ENCODE measurements at regions not wholly inside any gene's neighbourhood (a gene's known extent, or its start where the extent isn't known, plus 50 kb on each side); places are given as distances from the start of the nearest gene placed in this dataset.

DNA sequence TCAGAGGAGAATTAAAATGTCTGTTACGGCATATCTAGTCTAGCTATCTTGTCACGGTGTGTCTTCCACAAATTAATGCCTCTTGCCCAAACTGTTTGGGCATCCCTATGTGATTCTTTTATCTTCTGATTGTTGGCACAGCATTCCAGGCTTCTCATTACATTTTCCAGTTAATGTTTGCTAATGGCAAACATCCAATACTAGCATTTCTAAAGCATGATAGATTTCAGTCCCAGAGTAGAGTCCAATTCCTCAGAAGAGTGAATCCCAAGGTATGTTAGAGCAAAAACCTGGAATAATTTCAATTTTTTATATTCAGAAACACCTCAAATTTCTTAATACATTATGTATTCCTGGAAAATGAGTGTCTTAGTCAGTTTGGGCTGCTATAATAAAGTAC, 684.5 kb upstream of the SLITRK1 start:
- no peak overlapping the region for H3K4me3 ChIP-seq (ENCODE audit: low read depth, low read length)
- TF ChIP-seq, protein P1, sequence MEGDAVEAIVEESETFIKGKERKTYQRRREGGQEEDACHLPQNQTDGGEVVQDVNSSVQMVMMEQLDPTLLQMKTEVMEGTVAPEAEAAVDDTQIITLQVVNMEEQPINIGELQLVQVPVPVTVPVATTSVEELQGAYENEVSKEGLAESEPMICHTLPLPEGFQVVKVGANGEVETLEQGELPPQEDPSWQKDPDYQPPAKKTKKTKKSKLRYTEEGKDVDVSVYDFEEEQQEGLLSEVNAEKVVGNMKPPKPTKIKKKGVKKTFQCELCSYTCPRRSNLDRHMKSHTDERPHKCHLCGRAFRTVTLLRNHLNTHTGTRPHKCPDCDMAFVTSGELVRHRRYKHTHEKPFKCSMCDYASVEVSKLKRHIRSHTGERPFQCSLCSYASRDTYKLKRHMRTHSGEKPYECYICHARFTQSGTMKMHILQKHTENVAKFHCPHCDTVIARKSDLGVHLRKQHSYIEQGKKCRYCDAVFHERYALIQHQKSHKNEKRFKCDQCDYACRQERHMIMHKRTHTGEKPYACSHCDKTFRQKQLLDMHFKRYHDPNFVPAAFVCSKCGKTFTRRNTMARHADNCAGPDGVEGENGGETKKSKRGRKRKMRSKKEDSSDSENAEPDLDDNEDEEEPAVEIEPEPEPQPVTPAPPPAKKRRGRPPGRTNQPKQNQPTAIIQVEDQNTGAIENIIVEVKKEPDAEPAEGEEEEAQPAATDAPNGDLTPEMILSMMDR (IDR thresholded peaks at IDR 0.05; ENCODE audit: low read depth, low read length) = no peak

DNA sequence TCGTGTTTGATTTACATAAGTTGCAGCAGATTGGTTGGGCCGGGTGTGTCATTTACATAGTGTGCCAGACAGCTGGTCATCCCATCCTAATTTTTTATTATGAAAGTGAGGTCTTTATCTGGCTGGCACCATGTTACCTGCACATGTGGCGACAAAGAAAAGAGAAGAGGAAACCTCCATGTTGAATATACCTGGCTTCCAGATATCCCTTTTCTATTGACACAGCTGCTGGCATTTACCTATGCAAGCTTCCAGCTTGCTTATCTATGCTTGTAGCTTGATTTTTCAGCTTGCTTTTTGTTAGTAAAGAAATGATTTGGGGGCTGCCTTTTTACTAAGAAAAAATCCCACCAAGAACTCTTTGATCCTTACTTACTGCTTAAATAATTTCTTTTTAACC, 681.3 kb upstream of the SLITRK1 start:
- TF ChIP-seq, protein P1 (IDR thresholded peaks at IDR 0.05; ENCODE audit: low read depth, low read length) = no peak
- H3K4me3 ChIP-seq (ENCODE audit: low read depth, low read length) = no peak overlapping the region

DNA sequence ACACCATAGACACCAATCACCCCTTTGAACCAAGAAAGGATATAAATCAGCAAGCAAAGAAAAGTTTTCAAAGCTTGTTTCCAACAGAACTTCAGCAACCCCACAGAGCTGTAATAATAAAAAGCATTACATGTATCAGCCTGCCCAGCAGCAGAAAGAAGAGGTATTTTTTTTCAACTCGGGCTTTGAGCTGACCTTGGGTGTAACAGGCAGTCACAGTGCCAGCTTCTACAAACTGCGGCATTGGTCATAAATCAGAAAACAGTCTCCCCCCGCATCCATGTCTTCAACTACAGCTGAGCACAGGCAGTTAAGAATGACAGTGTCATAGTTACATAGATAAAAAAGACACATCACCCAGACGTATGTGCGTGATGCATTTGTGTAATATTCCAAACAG, 671.0 kb upstream of the SLITRK1 start:
- no peak overlapping the region for H3K4me3 ChIP-seq (ENCODE audit: low read depth, low read length)
- TF ChIP-seq, protein P1 (IDR thresholded peaks at IDR 0.05; ENCODE audit: low read depth, low read length) = no peak

DNA sequence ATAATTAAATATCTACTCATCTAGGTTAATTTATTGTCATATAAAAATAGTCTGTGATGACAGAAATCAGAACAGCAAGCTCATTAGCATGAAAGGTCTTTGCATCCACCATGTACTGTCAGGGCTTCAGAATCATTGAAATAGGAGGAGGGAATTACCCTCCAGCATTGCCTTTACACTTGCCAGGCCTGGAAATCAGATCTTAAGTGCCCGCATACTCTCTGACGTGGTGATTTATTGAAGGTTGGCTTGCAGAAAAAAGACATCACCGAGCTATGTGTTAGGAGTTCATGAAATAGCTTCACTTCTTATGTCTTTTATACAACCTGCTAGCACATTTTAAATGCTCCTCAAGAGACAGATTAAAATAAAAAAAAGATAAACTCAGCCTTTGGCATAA, 661.7 kb upstream of the SLITRK1 start:
- no peak overlapping the region for H3K4me3 ChIP-seq (ENCODE audit: low read depth, low read length)

DNA sequence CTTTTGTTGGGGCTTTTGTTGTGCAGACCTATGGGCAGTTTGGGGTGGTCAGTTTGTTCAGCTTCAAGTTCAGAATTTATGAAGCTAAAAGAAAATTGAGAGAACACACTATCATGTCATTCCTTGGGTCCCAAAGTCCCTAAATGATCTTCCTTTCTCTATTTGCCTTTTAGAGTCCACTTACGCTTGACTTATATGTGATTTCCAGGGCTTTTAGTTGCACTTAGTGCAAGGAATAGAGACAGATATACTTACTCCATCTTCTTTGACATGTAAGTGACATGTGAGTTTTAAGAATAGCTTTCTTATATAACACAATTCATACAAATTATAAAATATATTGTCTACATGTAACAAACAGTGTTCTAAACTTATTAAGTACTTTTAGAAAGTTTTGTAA, 660.1 kb upstream of the SLITRK1 start:
- TF ChIP-seq, protein P1 (IDR thresholded peaks at IDR 0.05; ENCODE audit: low read depth, low read length) = no peak
- H3K4me3 ChIP-seq (ENCODE audit: low read depth, low read length) = no peak overlapping the region

More for the DNA sequence above, 661.7 kb upstream of the SLITRK1 start:
- TF ChIP-seq, protein P1 (IDR thresholded peaks at IDR 0.05; ENCODE audit: low read depth, low read length) = no peak

DNA sequence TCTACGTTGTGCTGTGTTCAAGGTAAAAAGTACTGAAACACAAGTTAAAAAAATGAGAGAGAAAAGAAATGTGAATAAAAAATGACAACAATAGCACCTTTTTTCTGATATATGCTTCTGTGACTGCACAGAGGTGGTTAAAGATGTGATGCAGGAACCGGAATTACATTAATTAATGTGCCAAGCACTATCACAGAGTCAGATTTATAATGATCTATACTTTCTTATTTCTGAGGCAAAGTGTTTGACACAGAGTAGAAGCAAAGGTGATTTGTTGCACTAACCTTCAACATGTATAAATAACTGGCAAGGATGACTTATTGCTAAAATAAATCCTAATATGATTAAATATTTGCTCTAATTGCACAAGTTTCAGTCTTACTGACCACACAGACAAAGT, 654.6 kb upstream of the SLITRK1 start:
- H3K4me3 ChIP-seq (ENCODE audit: low read depth, low read length) = no peak overlapping the region
- TF ChIP-seq, protein P1 (IDR thresholded peaks at IDR 0.05; ENCODE audit: low read depth, low read length) = no peak

DNA sequence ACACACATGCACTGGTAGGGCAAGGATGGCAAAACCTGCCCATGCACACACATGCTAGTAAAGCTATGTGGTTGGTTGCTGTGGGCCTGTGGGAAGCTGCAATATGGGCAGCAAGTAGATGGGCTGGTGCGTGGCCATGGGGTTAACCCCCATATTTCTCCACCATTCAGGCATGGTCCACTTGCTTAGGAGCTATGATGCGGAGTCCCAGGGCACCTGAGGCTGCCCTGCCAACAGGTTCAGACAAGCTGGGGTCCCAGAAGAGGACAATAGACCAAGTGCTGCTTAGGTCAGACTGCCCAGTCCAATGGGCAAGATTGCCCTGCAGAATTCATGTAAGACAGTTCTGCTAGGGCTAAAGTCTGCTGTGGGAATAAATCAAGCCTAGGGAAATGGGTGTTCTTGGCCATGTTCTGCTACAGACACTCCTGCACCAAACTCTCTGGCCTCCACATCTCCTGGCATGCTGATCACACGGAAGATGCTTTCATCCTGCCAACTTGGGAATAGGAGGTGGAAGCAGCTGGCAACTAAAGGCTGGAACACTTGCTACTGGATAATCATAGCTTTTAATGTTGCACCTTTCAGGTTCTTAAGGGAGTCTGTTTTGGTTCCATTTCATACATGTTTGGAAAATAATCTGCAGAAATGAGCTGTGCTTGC, 646.3 kb upstream of the SLITRK1 start:
- TF ChIP-seq, protein P1 (IDR thresholded peaks at IDR 0.05; ENCODE audit: low read depth, low read length) = no peak
- no peak overlapping the region for H3K4me3 ChIP-seq (ENCODE audit: low read depth, low read length)
